Thoracic aorta (tissue), 2 donors: ENCODE measurements at regions not wholly inside any gene's neighbourhood (a gene's known extent, or its start where the extent isn't known, plus 50 kb on each side); places are given as distances from the start of the nearest gene placed in this dataset.
"Not testable (repeated sequence)": the region's sequence is repeated elsewhere in the genome, so short reads cannot be mapped to it uniquely, and the experiment has no call there.

Experiments
- ATAC-seq: fragments of 150-250 bp; one replicate; pipeline ENCODE4 v1.8.0; 2017; ENCODE audit warnings: low read depth; ENCODE audit not compliant: insufficient number of reproducible peaks, low FRiP score
- DNase-seq: peaks from one replicate; pipeline ENCODE4 v3.0.0-alpha.2; 2020; ENCODE audit warnings: low spot score
- H3K27ac ChIP-seq, 2 donors: fragments of 200-600 bp; sonication (generic); 1 replicate in 1 of 2; 2 replicates in 1 of 2; pipeline ENCODE4 v1.5.1; 2016; ENCODE audit warnings: mild to moderate bottlenecking in 2 of 2, moderate library complexity in 2 of 2
- H3K27me3 ChIP-seq: fragments of 200-600 bp; sonication (generic); replicated peaks from 2 replicates; pipeline ENCODE4 v1.6.0; 2016; ENCODE audit warnings: mild to moderate bottlenecking; ENCODE audit not compliant: insufficient read depth
- H3K36me3 ChIP-seq: fragments of 200-600 bp; sonication (generic); one replicate; pipeline ENCODE4 v1.5.1; 2016
- H3K4me1 ChIP-seq, 2 donors: fragments of 200-600 bp; sonication (generic); 1 replicate in 1 of 2; 2 replicates in 1 of 2; pipeline versions ENCODE4 v1.5.1 to v1.6.0; 2016; ENCODE audit warnings: low read depth in 2 of 2, mild to moderate bottlenecking in 1 of 2; ENCODE audit not compliant: control insufficient read depth in 1 of 2
- H3K4me3 ChIP-seq: fragments of 200-600 bp; sonication (generic); 2 replicates; pipeline ENCODE4 v1.5.1; 2016; ENCODE audit warnings: mild to moderate bottlenecking
- H3K9me3 ChIP-seq: fragments of 200-600 bp; sonication (generic); 2 replicates; pipeline ENCODE4 v1.5.1; 2016
- CTCF ChIP-seq: fragments of 200-600 bp; sonication (generic); IDR thresholded peaks from one replicate; pipeline ENCODE4 v1.5.1; 2019; ENCODE audit warnings: antibody characterized with exemption

GRCh38 chr13:50766695-50767094, 76.8 kb downstream of the DLEU7 start:
- Histone ChIP-seq H3K4me3 (no peak overlapping the region), H3K9me3 (no peaks in the 10 kb centered on the region), H3K36me3 (no peaks in the 10 kb centered on the region), H3K27me3 (no peaks in the 10 kb centered on the region), H3K27ac (no peak overlapping the region), H3K4me1 (no peaks in the 10 kb centered on the region)
- TF ChIP-seq CTCF, result no peak
- ATAC-seq (no peak), DNase-seq (no peak)

- H3K27ac ChIP-seq, H3K9me3 ChIP-seq, ATAC-seq, H3K4me1 ChIP-seq, H3K27me3 ChIP-seq, H3K4me3 ChIP-seq, DNase-seq, H3K36me3 ChIP-seq: not testable (repeated sequence)
Observed at GRCh38 chr13:50772881-50773280, 70.6 kb downstream of the DLEU7 start.
